ENCODE measurements at regions not wholly inside any gene's neighbourhood (a gene's known extent, or its start where the extent isn't known, plus 50 kb on each side); places are given as distances from the start of the nearest gene placed in this dataset.

DNA sequence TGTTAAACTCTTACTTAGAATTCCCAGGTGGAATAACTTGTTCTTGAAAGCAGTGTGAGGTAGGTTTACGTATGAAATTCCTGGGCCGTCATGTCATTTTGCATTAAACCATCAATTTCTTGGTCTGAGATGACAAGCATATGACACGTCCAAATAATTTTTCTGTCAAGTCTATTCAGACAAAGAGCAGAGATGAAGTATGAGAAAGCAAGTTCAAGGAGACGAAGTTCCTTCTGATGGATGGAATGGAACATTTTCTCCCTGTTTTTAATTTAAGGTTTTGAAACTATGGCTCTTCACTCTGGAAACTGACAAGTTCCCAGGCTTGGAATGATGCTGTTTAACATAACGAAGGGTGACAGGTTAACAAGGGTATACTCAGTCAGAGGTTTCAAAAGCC lies 252.8 kb upstream of the SFRP2 start:
- no peaks in the 10 kb centered on the region for H3F3A ChIP-seq (replicated peaks; ENCODE audit: low read depth)
- H3K27ac ChIP-seq (ENCODE audit: low read depth): no peak overlapping the region
- Mint-ChIP-seq H3K36me3 (ENCODE audit: low read depth) (peaks cover under 1% of the 10 kb centered on the region; the same call in 1 of the 3 replicates), H3K27me3 (ENCODE audit: insufficient read depth, low read depth, poor library complexity) (peaks cover 2% of the 10 kb centered on the region), H3K4me3 (no peak overlapping the region), H3K4me1 (peaks cover 12% of the 10 kb centered on the region; the same call in 2 of the 3 replicates), H3K9me3 (peaks cover 1% of the 10 kb centered on the region; the same call in 1 of the 3 replicates), H3K27ac (no peak overlapping the region)
- ATAC-seq (peak; percentile 45; the same call in 2 of the 3 replicates), DNase-seq (ENCODE audit: low spot score) (no peak)
- no peak overlapping the region for H3K4me3 ChIP-seq
- no peaks in the 10 kb centered on the region for H4K20me1 ChIP-seq (replicated peaks; ENCODE audit: insufficient read depth)
- H3K4me1 ChIP-seq (ENCODE audit: insufficient read depth): no peaks in the 10 kb centered on the region
- no peaks in the 10 kb centered on the region for H3K36me3 ChIP-seq (ENCODE audit: insufficient read depth)
- H2AFZ ChIP-seq: no peak overlapping the region
- H3K4me2 ChIP-seq: no peak overlapping the region
- peaks cover 3% of the 10 kb centered on the region; the same call in 1 of the 2 replicates for H3K9me2 ChIP-seq (ENCODE audit: insufficient read depth)
- no peaks in the 10 kb centered on the region for H3K79me2 ChIP-seq (replicated peaks; ENCODE audit: insufficient read depth)
- TF ChIP-seq, protein P1, sequence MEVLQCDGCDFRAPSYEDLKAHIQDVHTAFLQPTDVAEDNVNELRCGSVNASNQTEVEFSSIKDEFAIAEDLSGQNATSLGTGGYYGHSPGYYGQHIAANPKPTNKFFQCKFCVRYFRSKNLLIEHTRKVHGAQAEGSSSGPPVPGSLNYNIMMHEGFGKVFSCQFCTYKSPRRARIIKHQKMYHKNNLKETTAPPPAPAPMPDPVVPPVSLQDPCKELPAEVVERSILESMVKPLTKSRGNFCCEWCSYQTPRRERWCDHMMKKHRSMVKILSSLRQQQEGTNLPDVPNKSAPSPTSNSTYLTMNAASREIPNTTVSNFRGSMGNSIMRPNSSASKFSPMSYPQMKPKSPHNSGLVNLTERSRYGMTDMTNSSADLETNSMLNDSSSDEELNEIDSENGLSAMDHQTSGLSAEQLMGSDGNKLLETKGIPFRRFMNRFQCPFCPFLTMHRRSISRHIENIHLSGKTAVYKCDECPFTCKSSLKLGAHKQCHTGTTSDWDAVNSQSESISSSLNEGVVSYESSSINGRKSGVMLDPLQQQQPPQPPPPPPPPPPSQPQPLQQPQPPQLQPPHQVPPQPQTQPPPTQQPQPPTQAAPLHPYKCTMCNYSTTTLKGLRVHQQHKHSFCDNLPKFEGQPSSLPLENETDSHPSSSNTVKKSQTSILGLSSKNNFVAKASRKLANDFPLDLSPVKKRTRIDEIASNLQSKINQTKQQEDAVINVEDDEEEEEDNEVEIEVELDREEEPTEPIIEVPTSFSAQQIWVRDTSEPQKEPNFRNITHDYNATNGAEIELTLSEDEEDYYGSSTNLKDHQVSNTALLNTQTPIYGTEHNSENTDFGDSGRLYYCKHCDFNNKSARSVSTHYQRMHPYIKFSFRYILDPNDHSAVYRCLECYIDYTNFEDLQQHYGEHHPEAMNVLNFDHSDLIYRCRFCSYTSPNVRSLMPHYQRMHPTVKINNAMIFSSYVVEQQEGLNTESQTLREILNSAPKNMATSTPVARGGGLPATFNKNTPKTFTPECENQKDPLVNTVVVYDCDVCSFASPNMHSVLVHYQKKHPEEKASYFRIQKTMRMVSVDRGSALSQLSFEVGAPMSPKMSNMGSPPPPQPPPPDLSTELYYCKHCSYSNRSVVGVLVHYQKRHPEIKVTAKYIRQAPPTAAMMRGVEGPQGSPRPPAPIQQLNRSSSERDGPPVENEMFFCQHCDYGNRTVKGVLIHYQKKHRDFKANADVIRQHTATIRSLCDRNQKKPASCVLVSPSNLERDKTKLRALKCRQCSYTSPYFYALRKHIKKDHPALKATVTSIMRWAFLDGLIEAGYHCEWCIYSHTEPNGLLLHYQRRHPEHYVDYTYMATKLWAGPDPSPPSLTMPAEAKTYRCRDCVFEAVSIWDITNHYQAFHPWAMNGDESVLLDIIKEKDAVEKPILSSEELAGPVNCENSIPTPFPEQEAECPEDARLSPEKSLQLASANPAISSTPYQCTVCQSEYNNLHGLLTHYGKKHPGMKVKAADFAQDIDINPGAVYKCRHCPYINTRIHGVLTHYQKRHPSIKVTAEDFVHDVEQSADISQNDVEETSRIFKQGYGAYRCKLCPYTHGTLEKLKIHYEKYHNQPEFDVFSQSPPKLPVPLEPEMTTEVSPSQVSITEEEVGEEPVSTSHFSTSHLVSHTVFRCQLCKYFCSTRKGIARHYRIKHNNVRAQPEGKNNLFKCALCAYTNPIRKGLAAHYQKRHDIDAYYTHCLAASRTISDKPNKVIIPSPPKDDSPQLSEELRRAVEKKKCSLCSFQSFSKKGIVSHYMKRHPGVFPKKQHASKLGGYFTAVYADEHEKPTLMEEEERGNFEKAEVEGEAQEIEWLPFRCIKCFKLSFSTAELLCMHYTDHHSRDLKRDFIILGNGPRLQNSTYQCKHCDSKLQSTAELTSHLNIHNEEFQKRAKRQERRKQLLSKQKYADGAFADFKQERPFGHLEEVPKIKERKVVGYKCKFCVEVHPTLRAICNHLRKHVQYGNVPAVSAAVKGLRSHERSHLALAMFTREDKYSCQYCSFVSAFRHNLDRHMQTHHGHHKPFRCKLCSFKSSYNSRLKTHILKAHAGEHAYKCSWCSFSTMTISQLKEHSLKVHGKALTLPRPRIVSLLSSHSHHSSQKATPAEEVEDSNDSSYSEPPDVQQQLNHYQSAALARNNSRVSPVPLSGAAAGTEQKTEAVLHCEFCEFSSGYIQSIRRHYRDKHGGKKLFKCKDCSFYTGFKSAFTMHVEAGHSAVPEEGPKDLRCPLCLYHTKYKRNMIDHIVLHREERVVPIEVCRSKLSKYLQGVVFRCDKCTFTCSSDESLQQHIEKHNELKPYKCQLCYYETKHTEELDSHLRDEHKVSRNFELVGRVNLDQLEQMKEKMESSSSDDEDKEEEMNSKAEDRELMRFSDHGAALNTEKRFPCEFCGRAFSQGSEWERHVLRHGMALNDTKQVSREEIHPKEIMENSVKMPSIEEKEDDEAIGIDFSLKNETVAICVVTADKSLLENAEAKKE (CRISPR knock-in tag; IDR thresholded peaks at IDR 0.05): no peak
- TF ChIP-seq STAT1 (IDR thresholded peaks at IDR 0.05; ENCODE audit: unreplicated experiment) (no peak), EZH2phosphoT487 (IDR thresholded peaks at IDR 0.05; ENCODE audit: unreplicated experiment) (no peak), NANOG (IDR thresholded peaks at IDR 0.05; ENCODE audit: borderline replicate concordance) (no peak), POLR2AphosphoS5 (IDR thresholded peaks at IDR 0.05; ENCODE audit: low read depth) (no peak), EZH2 (IDR thresholded peaks at IDR 0.05; ENCODE audit: low read depth, unreplicated experiment) (no peak), ZNF114 (CRISPR knock-in tag; IDR thresholded peaks at IDR 0.05) (no peak), CREB1 (CRISPR knock-in tag; IDR thresholded peaks at IDR 0.05; ENCODE audit: low read depth) (no peak), JUNB (IDR thresholded peaks at IDR 0.05; ENCODE audit: unreplicated experiment) (no peak), ZNF331 (CRISPR knock-in tag; IDR thresholded peaks at IDR 0.05; ENCODE audit: low read depth) (no peak)
- TF ChIP-seq, protein P2, sequence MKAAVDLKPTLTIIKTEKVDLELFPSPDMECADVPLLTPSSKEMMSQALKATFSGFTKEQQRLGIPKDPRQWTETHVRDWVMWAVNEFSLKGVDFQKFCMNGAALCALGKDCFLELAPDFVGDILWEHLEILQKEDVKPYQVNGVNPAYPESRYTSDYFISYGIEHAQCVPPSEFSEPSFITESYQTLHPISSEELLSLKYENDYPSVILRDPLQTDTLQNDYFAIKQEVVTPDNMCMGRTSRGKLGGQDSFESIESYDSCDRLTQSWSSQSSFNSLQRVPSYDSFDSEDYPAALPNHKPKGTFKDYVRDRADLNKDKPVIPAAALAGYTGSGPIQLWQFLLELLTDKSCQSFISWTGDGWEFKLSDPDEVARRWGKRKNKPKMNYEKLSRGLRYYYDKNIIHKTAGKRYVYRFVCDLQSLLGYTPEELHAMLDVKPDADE (IDR thresholded peaks at IDR 0.05): no peak
- TF ChIP-seq, protein P3, sequence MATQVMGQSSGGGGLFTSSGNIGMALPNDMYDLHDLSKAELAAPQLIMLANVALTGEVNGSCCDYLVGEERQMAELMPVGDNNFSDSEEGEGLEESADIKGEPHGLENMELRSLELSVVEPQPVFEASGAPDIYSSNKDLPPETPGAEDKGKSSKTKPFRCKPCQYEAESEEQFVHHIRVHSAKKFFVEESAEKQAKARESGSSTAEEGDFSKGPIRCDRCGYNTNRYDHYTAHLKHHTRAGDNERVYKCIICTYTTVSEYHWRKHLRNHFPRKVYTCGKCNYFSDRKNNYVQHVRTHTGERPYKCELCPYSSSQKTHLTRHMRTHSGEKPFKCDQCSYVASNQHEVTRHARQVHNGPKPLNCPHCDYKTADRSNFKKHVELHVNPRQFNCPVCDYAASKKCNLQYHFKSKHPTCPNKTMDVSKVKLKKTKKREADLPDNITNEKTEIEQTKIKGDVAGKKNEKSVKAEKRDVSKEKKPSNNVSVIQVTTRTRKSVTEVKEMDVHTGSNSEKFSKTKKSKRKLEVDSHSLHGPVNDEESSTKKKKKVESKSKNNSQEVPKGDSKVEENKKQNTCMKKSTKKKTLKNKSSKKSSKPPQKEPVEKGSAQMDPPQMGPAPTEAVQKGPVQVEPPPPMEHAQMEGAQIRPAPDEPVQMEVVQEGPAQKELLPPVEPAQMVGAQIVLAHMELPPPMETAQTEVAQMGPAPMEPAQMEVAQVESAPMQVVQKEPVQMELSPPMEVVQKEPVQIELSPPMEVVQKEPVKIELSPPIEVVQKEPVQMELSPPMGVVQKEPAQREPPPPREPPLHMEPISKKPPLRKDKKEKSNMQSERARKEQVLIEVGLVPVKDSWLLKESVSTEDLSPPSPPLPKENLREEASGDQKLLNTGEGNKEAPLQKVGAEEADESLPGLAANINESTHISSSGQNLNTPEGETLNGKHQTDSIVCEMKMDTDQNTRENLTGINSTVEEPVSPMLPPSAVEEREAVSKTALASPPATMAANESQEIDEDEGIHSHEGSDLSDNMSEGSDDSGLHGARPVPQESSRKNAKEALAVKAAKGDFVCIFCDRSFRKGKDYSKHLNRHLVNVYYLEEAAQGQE (IDR thresholded peaks at IDR 0.05; ENCODE audit: unreplicated experiment): no peak
- TF ChIP-seq, protein P4, sequence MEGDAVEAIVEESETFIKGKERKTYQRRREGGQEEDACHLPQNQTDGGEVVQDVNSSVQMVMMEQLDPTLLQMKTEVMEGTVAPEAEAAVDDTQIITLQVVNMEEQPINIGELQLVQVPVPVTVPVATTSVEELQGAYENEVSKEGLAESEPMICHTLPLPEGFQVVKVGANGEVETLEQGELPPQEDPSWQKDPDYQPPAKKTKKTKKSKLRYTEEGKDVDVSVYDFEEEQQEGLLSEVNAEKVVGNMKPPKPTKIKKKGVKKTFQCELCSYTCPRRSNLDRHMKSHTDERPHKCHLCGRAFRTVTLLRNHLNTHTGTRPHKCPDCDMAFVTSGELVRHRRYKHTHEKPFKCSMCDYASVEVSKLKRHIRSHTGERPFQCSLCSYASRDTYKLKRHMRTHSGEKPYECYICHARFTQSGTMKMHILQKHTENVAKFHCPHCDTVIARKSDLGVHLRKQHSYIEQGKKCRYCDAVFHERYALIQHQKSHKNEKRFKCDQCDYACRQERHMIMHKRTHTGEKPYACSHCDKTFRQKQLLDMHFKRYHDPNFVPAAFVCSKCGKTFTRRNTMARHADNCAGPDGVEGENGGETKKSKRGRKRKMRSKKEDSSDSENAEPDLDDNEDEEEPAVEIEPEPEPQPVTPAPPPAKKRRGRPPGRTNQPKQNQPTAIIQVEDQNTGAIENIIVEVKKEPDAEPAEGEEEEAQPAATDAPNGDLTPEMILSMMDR (conservative IDR thresholded peaks at IDR 0.05; ENCODE audit: low read depth in 2 of 2): no peak
- H3K27me3 ChIP-seq (ENCODE audit: insufficient read depth): no peaks in the 10 kb centered on the region
